ENCODE measurements at regions not wholly inside any gene's neighbourhood (a gene's known extent, or its start where the extent isn't known, plus 50 kb on each side); places are given as distances from the start of the nearest gene placed in this dataset.

- ChIA-PET CTCF (interaction anchor here (0.8 to 1.4 kb wide), 2 partner anchors 10 to 586 kb away, joined by 3 read pairs; no protein-coding TSS in a partner anchor), POLR2A (no interaction called here)
- no peak for DNase-seq (ENCODE audit: low read depth, low spot score)
- no peak overlapping the region for H3K27ac ChIP-seq (ENCODE audit: low read depth, low read length)
- H3K27me3 ChIP-seq (ENCODE audit: control insufficient read depth, insufficient read depth, low read length), result no peaks in the 10 kb centered on the region
- no peak overlapping the region for H3K4me3 ChIP-seq (ENCODE audit: low read depth, low read length)
- H3K9me3 ChIP-seq (ENCODE audit: control insufficient read depth, insufficient read depth, low read length), result no peaks in the 10 kb centered on the region
- TF ChIP-seq, protein P1, sequence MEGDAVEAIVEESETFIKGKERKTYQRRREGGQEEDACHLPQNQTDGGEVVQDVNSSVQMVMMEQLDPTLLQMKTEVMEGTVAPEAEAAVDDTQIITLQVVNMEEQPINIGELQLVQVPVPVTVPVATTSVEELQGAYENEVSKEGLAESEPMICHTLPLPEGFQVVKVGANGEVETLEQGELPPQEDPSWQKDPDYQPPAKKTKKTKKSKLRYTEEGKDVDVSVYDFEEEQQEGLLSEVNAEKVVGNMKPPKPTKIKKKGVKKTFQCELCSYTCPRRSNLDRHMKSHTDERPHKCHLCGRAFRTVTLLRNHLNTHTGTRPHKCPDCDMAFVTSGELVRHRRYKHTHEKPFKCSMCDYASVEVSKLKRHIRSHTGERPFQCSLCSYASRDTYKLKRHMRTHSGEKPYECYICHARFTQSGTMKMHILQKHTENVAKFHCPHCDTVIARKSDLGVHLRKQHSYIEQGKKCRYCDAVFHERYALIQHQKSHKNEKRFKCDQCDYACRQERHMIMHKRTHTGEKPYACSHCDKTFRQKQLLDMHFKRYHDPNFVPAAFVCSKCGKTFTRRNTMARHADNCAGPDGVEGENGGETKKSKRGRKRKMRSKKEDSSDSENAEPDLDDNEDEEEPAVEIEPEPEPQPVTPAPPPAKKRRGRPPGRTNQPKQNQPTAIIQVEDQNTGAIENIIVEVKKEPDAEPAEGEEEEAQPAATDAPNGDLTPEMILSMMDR (IDR thresholded peaks at IDR 0.05; ENCODE audit: low read depth, low read length), result no peak
Measured at GRCh38 chr3:117450026-117450425, 740.4 kb downstream of the TUSC7 start.

GRCh38 chr3:117454254-117454653, 744.7 kb downstream of the TUSC7 start:
- CTCF ChIA-PET, result no interaction called here
- TF ChIP-seq, protein P1 (IDR thresholded peaks at IDR 0.05; ENCODE audit: low read depth, low read length), result no peak; the same call in 1 of the 2 replicates
- Histone ChIP-seq H3K27me3 (ENCODE audit: control insufficient read depth, insufficient read depth, low read length) (no peaks in the 10 kb centered on the region), H3K27ac (ENCODE audit: low read depth, low read length) (no peak overlapping the region), H3K4me3 (ENCODE audit: low read depth, low read length) (no peak overlapping the region), H3K9me3 (ENCODE audit: control insufficient read depth, insufficient read depth, low read length) (no peaks in the 10 kb centered on the region)
- POLR2A ChIA-PET, result no interaction called here
- DNase-seq (ENCODE audit: low read depth, low spot score), result no peak

GRCh38 chr3:117454908-117455307, 745.3 kb downstream of the TUSC7 start:
- CTCF ChIA-PET, result interaction anchor here (0.9 kb wide), 1 partner anchor 15 kb away, joined by 5 read pairs; no protein-coding TSS in a partner anchor
- Histone ChIP-seq H3K27ac (ENCODE audit: low read depth, low read length) (no peak overlapping the region), H3K9me3 (ENCODE audit: control insufficient read depth, insufficient read depth, low read length) (no peaks in the 10 kb centered on the region), H3K4me3 (ENCODE audit: low read depth, low read length) (no peak overlapping the region), H3K27me3 (ENCODE audit: control insufficient read depth, insufficient read depth, low read length) (no peaks in the 10 kb centered on the region)
- POLR2A ChIA-PET, result no interaction called here
- TF ChIP-seq, protein P1 (IDR thresholded peaks at IDR 0.05; ENCODE audit: low read depth, low read length), result no peak
- no peak for DNase-seq (ENCODE audit: low read depth, low spot score)

DNA sequence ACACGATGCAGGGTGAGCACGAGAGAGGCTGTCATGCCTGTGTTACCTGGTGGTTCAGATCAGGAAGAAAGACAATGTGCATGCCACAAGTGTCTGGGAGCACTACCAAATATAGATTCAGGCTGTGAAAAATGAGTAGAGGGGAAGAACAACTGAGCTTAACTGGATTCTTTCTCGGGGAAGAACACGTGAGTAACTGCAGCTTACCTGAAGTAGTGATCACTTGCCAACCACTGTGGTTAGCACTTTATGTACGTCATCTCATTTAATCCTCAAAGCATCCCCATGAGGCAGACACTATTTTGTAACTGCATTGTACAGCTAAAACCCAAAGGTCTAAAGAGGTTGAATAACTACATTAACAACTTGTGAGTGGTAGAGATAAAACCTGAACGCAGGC, 746.2 kb downstream of the TUSC7 start:
- no peaks in the 10 kb centered on the region for H3K9me3 ChIP-seq (ENCODE audit: control insufficient read depth, insufficient read depth, low read length)
- H3K27me3 ChIP-seq (ENCODE audit: control insufficient read depth, insufficient read depth, low read length), result no peaks in the 10 kb centered on the region
- DNase-seq (ENCODE audit: low read depth, low spot score), result no peak
- no peak overlapping the region for H3K27ac ChIP-seq (ENCODE audit: low read depth, low read length)
- TF ChIP-seq, protein P1 (IDR thresholded peaks at IDR 0.05; ENCODE audit: low read depth, low read length), result no peak
- POLR2A ChIA-PET, result no interaction called here
- H3K4me3 ChIP-seq (ENCODE audit: low read depth, low read length), result no peak overlapping the region
- CTCF ChIA-PET, result interaction anchor here (0.9 kb wide), 1 partner anchor 16 kb away, joined by 5 read pairs; no protein-coding TSS in a partner anchor

- Histone ChIP-seq H3K27me3 (ENCODE audit: control insufficient read depth, insufficient read depth, low read length) (no peaks in the 10 kb centered on the region), H3K27ac (ENCODE audit: low read depth, low read length) (no peak overlapping the region), H3K9me3 (ENCODE audit: control insufficient read depth, insufficient read depth, low read length) (no peaks in the 10 kb centered on the region), H3K4me3 (ENCODE audit: low read depth, low read length) (no peak overlapping the region)
- no peak for DNase-seq (ENCODE audit: low read depth, low spot score)
- TF ChIP-seq, protein P1 (IDR thresholded peaks at IDR 0.05; ENCODE audit: low read depth, low read length), result no peak
- POLR2A ChIA-PET, result no interaction called here
- CTCF ChIA-PET, result no interaction called here
Measured at GRCh38 chr3:117463276-117464115, 753.9 kb downstream of the TUSC7 start.
